Loucy (cell line): ENCODE measurements at regions not wholly inside any gene's neighbourhood (a gene's known extent, or its start where the extent isn't known, plus 50 kb on each side); places are given as distances from the start of the nearest gene placed in this dataset.

Experiments
- CTCF ChIP-seq: fragments of 200-600 bp; sonication (generic); conservative IDR thresholded peaks from 2 replicates; pipeline ENCODE4 v1.5.1; 2014; ENCODE audit warnings: mild to moderate bottlenecking, antibody characterized with exemption, low read length
- EZH2phosphoT487 ChIP-seq: fragments of 200-600 bp; IDR thresholded peaks from 2 replicates; pipeline ENCODE4 v1.6.1; 2018; ENCODE audit warnings: antibody characterized with exemption, mild to moderate bottlenecking, moderate library complexity, borderline replicate concordance

GRCh38 chr7:125278318-125278717 is 348.7 kb upstream of the POT1 start:
- TF ChIP-seq CTCF: no peak
- TF ChIP-seq EZH2phosphoT487: no peak
